Peyer's patch (tissue), 4 donors: ENCODE measurements at regions not wholly inside any gene's neighbourhood (a gene's known extent, or its start where the extent isn't known, plus 50 kb on each side); places are given as distances from the start of the nearest gene placed in this dataset.

Experiments
- DNase-seq, 3 donors: peaks; one replicate each; pipeline ENCODE4 v3.0.0-alpha.2; 2017 to 2019
- H3K27ac ChIP-seq, 4 donors: fragments of 200-600 bp; sonication (generic); one replicate each; pipeline ENCODE4 v1.5.1; 2016 to 2019
- H3K27me3 ChIP-seq, 2 donors: fragments of 200-600 bp; sonication (generic); one replicate each; pipeline ENCODE4 v1.5.1; 2019
- H3K36me3 ChIP-seq, 3 donors: fragments of 200-600 bp; sonication (generic); one replicate each; pipeline ENCODE4 v1.5.1; 2016 to 2019
- H3K4me1 ChIP-seq, 4 donors: fragments of 200-600 bp; sonication (generic); one replicate each; pipeline ENCODE4 v1.5.1; 2016 to 2019
- H3K4me3 ChIP-seq, 4 donors: fragments of 200-600 bp; sonication (generic); 1 replicate in 3 of 4; 2 replicates in 1 of 4; pipeline ENCODE4 v1.5.1; 2016 to 2019; ENCODE audit warnings: mild to moderate bottlenecking in 1 of 4
- H3K9me3 ChIP-seq, 4 donors: fragments of 200-600 bp; sonication (generic); one replicate each; pipeline ENCODE4 v1.5.1; 2016 to 2019; ENCODE audit warnings: mild to moderate bottlenecking in 1 of 4
- CTCF ChIP-seq, 6 experiments: fragments of 450-650 bp in 4 of 6; fragments of 200-600 bp in 2 of 6; sonication (generic) in 1 of 6; IDR thresholded peaks; one replicate each; pipeline ENCODE4 v1.5.1; 2017 to 2019; ENCODE audit warnings: antibody characterized with exemption in 6 of 6, mild to moderate bottlenecking in 3 of 6, moderate library complexity in 1 of 6
- POLR2A ChIP-seq, 2 donors: fragments of 450-650 bp; IDR thresholded peaks; one replicate each; pipeline ENCODE4 v1.5.1; 2017; ENCODE audit warnings: antibody characterized with exemption in 2 of 2, mild to moderate bottlenecking in 2 of 2, moderate library complexity in 2 of 2

GRCh38 chr9:120014796-120015195 is 565.2 kb downstream of the CDK5RAP2 start:
- DNase-seq = no peak
- H3K36me3 ChIP-seq = no peaks in the 10 kb centered on the region
- no peak overlapping the region for H3K27ac ChIP-seq
- no peaks in the 10 kb centered on the region for H3K4me1 ChIP-seq
- no peak overlapping the region for H3K4me3 ChIP-seq
- H3K9me3 ChIP-seq = no peaks in the 10 kb centered on the region
- no peaks in the 10 kb centered on the region for H3K27me3 ChIP-seq
- TF ChIP-seq CTCF (IDR thresholded peaks at IDR 0.05) (no peak), POLR2A (IDR thresholded peaks at IDR 0.05) (no peak)

GRCh38 chr9:120009856-120010255 is 570.1 kb downstream of the CDK5RAP2 start:
- no peak for TF ChIP-seq CTCF (IDR thresholded peaks at IDR 0.05)
- no peak for TF ChIP-seq POLR2A (IDR thresholded peaks at IDR 0.05)
- no peaks in the 10 kb centered on the region for H3K27me3 ChIP-seq
- H3K9me3 ChIP-seq = no peaks in the 10 kb centered on the region
- no peak overlapping the region for H3K4me3 ChIP-seq
- H3K36me3 ChIP-seq = no peaks in the 10 kb centered on the region
- no peak for DNase-seq
- no peak overlapping the region for H3K27ac ChIP-seq
- no peaks in the 10 kb centered on the region for H3K4me1 ChIP-seq

- Histone ChIP-seq H3K36me3 (no peaks in the 10 kb centered on the region), H3K27me3 (no peaks in the 10 kb centered on the region), H3K27ac (no peak overlapping the region), H3K9me3 (no peaks in the 10 kb centered on the region), H3K4me3 (no peak overlapping the region), H3K4me1 (no peaks in the 10 kb centered on the region)
- TF ChIP-seq POLR2A (IDR thresholded peaks at IDR 0.05) (no peak), CTCF (IDR thresholded peaks at IDR 0.05) (no peak)
- DNase-seq = no peak
These were observed 578.4 kb downstream of the CDK5RAP2 start for GRCh38 chr9:120001536-120001935.

GRCh38 chr9:119998614-119999013 is 581.4 kb downstream of the CDK5RAP2 start:
- H3K9me3 ChIP-seq = no peaks in the 10 kb centered on the region
- no peak overlapping the region for H3K4me3 ChIP-seq
- no peak for DNase-seq
- H3K36me3 ChIP-seq = no peaks in the 10 kb centered on the region
- no peak for TF ChIP-seq POLR2A (IDR thresholded peaks at IDR 0.05)
- TF ChIP-seq CTCF (IDR thresholded peaks at IDR 0.05) = no peak
- no peak overlapping the region for H3K27ac ChIP-seq
- H3K27me3 ChIP-seq = no peaks in the 10 kb centered on the region
- no peaks in the 10 kb centered on the region for H3K4me1 ChIP-seq

- TF ChIP-seq CTCF (IDR thresholded peaks at IDR 0.05) = no peak
- TF ChIP-seq POLR2A (IDR thresholded peaks at IDR 0.05) = no peak
- DNase-seq = no peak
- no peak overlapping the region for H3K27ac ChIP-seq
- H3K4me1 ChIP-seq = no peaks in the 10 kb centered on the region
- H3K36me3 ChIP-seq = no peaks in the 10 kb centered on the region
- no peak overlapping the region for H3K4me3 ChIP-seq
- no peaks in the 10 kb centered on the region for H3K9me3 ChIP-seq
- H3K27me3 ChIP-seq = no peaks in the 10 kb centered on the region
These were observed 588.2 kb downstream of the CDK5RAP2 start for GRCh38 chr9:119991797-119992196.

- no peaks in the 10 kb centered on the region for H3K27me3 ChIP-seq
- no peak overlapping the region for H3K27ac ChIP-seq
- H3K9me3 ChIP-seq = no peaks in the 10 kb centered on the region
- H3K4me3 ChIP-seq = no peak overlapping the region
- DNase-seq = no peak
- TF ChIP-seq POLR2A (IDR thresholded peaks at IDR 0.05) = no peak
- no peak for TF ChIP-seq CTCF (IDR thresholded peaks at IDR 0.05)
- no peaks in the 10 kb centered on the region for H3K36me3 ChIP-seq
- no peaks in the 10 kb centered on the region for H3K4me1 ChIP-seq
These were observed 593.3 kb downstream of the CDK5RAP2 start for GRCh38 chr9:119986713-119987112.
